Liver (tissue), 7 donors: ENCODE measurements at regions not wholly inside any gene's neighbourhood (a gene's known extent, or its start where the extent isn't known, plus 50 kb on each side); places are given as distances from the start of the nearest gene placed in this dataset.

Experiments used
- DNase-seq: peaks from one replicate; pipeline ENCODE4 v3.0.0-alpha.2; 2017; ENCODE audit warnings: low spot score
- H3K27ac ChIP-seq, 2 donors: one replicate each; pipeline ENCODE4 v1.7.0; 2013; ENCODE audit warnings: inconsistent platforms in 2 of 2, low read length in 2 of 2, control low read depth in 1 of 2, low read depth in 1 of 2, mild to moderate bottlenecking in 1 of 2
- H3K27me3 ChIP-seq, 4 donors: one replicate each; pipeline versions ENCODE4 v1.6.1 to v1.7.0; 2013; ENCODE audit warnings: low read length in 3 of 4, inconsistent platforms in 1 of 4, mild to moderate bottlenecking in 1 of 4, moderate library complexity in 1 of 4; ENCODE audit not compliant: control insufficient read depth in 4 of 4, insufficient read depth in 4 of 4
- H3K36me3 ChIP-seq, 4 donors: one replicate each; pipeline versions ENCODE4 v1.6.1 to v1.7.0; 2013; ENCODE audit warnings: low read length in 3 of 4, mild to moderate bottlenecking in 3 of 4, low read depth in 1 of 4, moderate library complexity in 1 of 4; ENCODE audit not compliant: control insufficient read depth in 4 of 4, insufficient read depth in 3 of 4
- H3K4me1 ChIP-seq, 4 donors: one replicate each; pipeline versions ENCODE4 v1.6.1 to v1.7.0; 2013; ENCODE audit warnings: low read length in 3 of 4, mild to moderate bottlenecking in 3 of 4, moderate library complexity in 1 of 4; ENCODE audit not compliant: control insufficient read depth in 4 of 4, insufficient read depth in 4 of 4
- H3K4me3 ChIP-seq, 3 donors: one replicate each; pipeline versions ENCODE4 v1.6.1 to v1.7.0; 2013; ENCODE audit warnings: low read length in 3 of 3, control low read depth in 1 of 3, low read depth in 1 of 3, mild to moderate bottlenecking in 1 of 3
- H3K9ac ChIP-seq, 2 donors: one replicate each; pipeline ENCODE4 v1.7.0; 2013; ENCODE audit warnings: low read length in 2 of 2, mild to moderate bottlenecking in 2 of 2, moderate library complexity in 2 of 2, control low read depth in 1 of 2, low read depth in 1 of 2
- H3K9me3 ChIP-seq, 4 donors: one replicate each; pipeline versions ENCODE4 v1.6.1 to v1.7.0; 2013; ENCODE audit warnings: low read length in 3 of 4; ENCODE audit not compliant: control insufficient read depth in 4 of 4
- ATF3 ChIP-seq: IDR thresholded peaks from 2 replicates; pipeline ENCODE4 v1.6.1; 2016; ENCODE audit warnings: antibody characterized with exemption
- EGR1 ChIP-seq, 2 donors: IDR thresholded peaks; 2 replicates each; pipeline ENCODE4 v1.6.1; 2016 to 2018; ENCODE audit warnings: antibody characterized with exemption in 2 of 2, low read depth in 2 of 2
- FOXA1 ChIP-seq: IDR thresholded peaks from 2 replicates; pipeline ENCODE4 v1.6.1; 2016; ENCODE audit warnings: antibody characterized with exemption
- GABPA ChIP-seq, 2 donors: IDR thresholded peaks in 1 of 2; conservative IDR thresholded peaks in 1 of 2; 2 replicates each; pipeline ENCODE4 v1.6.1; 2016; ENCODE audit warnings: antibody characterized with exemption in 2 of 2, mild to moderate bottlenecking in 1 of 2, moderate library complexity in 1 of 2
- HNF4G ChIP-seq: IDR thresholded peaks from 2 replicates; pipeline ENCODE4 v1.6.1; 2016; ENCODE audit warnings: antibody characterized with exemption
- JUND ChIP-seq, 2 donors: IDR thresholded peaks; 2 replicates each; pipeline ENCODE4 v1.6.1; 2016; ENCODE audit warnings: antibody characterized with exemption in 2 of 2
- NR2F2 ChIP-seq: IDR thresholded peaks from 2 replicates; pipeline ENCODE4 v1.6.1; 2016; ENCODE audit warnings: antibody characterized with exemption
- RAD21 ChIP-seq, 2 donors: IDR thresholded peaks; 2 replicates each; pipeline ENCODE4 v1.6.1; 2016; ENCODE audit warnings: antibody characterized with exemption in 2 of 2, mild to moderate bottlenecking in 2 of 2
- RXRA ChIP-seq, 2 donors: IDR thresholded peaks; 2 replicates each; pipeline ENCODE4 v1.6.1; 2017 to 2018; ENCODE audit warnings: antibody characterized with exemption in 2 of 2, mild to moderate bottlenecking in 1 of 2
- SP1 ChIP-seq: IDR thresholded peaks from 2 replicates; pipeline ENCODE4 v1.6.1; 2018; ENCODE audit warnings: antibody characterized with exemption, mild to moderate bottlenecking
- YY1 ChIP-seq: IDR thresholded peaks from 2 replicates; pipeline ENCODE4 v1.6.1; 2016; ENCODE audit warnings: antibody characterized with exemption, mild to moderate bottlenecking
- WGBS: extraction: QIAGEN DNeasy Blood & Tissue Kit; methylation state at CpG from one replicate; pipeline ENCODE4 v1.1.7; 2013; 5-methylcytosine and 5-hydroxymethylcytosine counted together
- TF ChIP-seq, protein P1 (sequence below): IDR thresholded peaks from 2 replicates; pipeline ENCODE4 v1.6.1; 2016; ENCODE audit warnings: antibody characterized with exemption
- TF ChIP-seq, protein P2 (sequence below): IDR thresholded peaks from 2 replicates; pipeline ENCODE4 v1.6.1; 2016; ENCODE audit warnings: antibody characterized with exemption
- TF ChIP-seq, protein P3 (sequence below): IDR thresholded peaks from 2 replicates; pipeline ENCODE4 v1.6.1; 2016; ENCODE audit warnings: antibody characterized with exemption, mild to moderate bottlenecking
- donor health status: healthy.
- donor health status: healthy.
- donor health status: healthy.
- donor health status: healthy.

GRCh38 chr2:66236816-66237802 lies 197.8 kb upstream of the MEIS1 start:
- H3K4me3 ChIP-seq: no peak overlapping the region
- H3K36me3 ChIP-seq: no peaks in the 10 kb centered on the region
- TF ChIP-seq NR2F2 (no peak), HNF4G (no peak)
- TF ChIP-seq, protein P1, sequence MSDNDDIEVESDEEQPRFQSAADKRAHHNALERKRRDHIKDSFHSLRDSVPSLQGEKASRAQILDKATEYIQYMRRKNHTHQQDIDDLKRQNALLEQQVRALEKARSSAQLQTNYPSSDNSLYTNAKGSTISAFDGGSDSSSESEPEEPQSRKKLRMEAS: no peak
- no peak for DNase-seq
- no peak overlapping the region for H3K9ac ChIP-seq
- peaks cover 0 to 2% (median 0%) of the 10 kb centered on the region in 4 donors for H3K27me3 ChIP-seq
- H3K4me1 ChIP-seq: peaks cover 0 to 4% (median 3%) of the 10 kb centered on the region in 4 donors
- no peaks in the 10 kb centered on the region for H3K9me3 ChIP-seq
- whole genome bisulfite sequencing: 87% methylated on average over 18 of the region's 18 CpGs
- no peak overlapping the region for H3K27ac ChIP-seq

GRCh38 chr2:66236067-66236685 lies 198.7 kb upstream of the MEIS1 start:
- H3K27me3 ChIP-seq: peaks cover 0 to 2% (median 0%) of the 10 kb centered on the region in 4 donors
- no peaks in the 10 kb centered on the region for H3K9me3 ChIP-seq
- DNase-seq: no peak
- H3K9ac ChIP-seq: no peak overlapping the region
- WGBS: 91% methylated on average over 9 of the region's 9 CpGs
- no peak overlapping the region for H3K4me3 ChIP-seq
- H3K36me3 ChIP-seq: no peaks in the 10 kb centered on the region
- peaks cover 0 to 4% (median 3%) of the 10 kb centered on the region in 4 donors for H3K4me1 ChIP-seq
- TF ChIP-seq FOXA1 (no peak), EGR1 (IDR thresholded peaks at IDR 0.05; ENCODE audit: low read depth in 2 of 2) (no peak), JUND (IDR thresholded peaks at IDR 0.05) (no peak), NR2F2 (no peak), GABPA (IDR thresholded peaks at IDR 0.05 in 1 of 2, conservative IDR thresholded peaks at IDR 0.05 in 1 of 2) (no peak), RXRA (IDR thresholded peaks at IDR 0.05) (no peak), YY1 (no peak), SP1 (no peak), RAD21 (IDR thresholded peaks at IDR 0.05) (no peak), ATF3 (no peak)
- TF ChIP-seq, protein P2, sequence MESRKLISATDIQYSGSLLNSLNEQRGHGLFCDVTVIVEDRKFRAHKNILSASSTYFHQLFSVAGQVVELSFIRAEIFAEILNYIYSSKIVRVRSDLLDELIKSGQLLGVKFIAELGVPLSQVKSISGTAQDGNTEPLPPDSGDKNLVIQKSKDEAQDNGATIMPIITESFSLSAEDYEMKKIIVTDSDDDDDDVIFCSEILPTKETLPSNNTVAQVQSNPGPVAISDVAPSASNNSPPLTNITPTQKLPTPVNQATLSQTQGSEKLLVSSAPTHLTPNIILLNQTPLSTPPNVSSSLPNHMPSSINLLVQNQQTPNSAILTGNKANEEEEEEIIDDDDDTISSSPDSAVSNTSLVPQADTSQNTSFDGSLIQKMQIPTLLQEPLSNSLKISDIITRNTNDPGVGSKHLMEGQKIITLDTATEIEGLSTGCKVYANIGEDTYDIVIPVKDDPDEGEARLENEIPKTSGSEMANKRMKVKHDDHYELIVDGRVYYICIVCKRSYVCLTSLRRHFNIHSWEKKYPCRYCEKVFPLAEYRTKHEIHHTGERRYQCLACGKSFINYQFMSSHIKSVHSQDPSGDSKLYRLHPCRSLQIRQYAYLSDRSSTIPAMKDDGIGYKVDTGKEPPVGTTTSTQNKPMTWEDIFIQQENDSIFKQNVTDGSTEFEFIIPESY: no peak
- TF ChIP-seq, protein P1: no peak
- TF ChIP-seq, protein P3, sequence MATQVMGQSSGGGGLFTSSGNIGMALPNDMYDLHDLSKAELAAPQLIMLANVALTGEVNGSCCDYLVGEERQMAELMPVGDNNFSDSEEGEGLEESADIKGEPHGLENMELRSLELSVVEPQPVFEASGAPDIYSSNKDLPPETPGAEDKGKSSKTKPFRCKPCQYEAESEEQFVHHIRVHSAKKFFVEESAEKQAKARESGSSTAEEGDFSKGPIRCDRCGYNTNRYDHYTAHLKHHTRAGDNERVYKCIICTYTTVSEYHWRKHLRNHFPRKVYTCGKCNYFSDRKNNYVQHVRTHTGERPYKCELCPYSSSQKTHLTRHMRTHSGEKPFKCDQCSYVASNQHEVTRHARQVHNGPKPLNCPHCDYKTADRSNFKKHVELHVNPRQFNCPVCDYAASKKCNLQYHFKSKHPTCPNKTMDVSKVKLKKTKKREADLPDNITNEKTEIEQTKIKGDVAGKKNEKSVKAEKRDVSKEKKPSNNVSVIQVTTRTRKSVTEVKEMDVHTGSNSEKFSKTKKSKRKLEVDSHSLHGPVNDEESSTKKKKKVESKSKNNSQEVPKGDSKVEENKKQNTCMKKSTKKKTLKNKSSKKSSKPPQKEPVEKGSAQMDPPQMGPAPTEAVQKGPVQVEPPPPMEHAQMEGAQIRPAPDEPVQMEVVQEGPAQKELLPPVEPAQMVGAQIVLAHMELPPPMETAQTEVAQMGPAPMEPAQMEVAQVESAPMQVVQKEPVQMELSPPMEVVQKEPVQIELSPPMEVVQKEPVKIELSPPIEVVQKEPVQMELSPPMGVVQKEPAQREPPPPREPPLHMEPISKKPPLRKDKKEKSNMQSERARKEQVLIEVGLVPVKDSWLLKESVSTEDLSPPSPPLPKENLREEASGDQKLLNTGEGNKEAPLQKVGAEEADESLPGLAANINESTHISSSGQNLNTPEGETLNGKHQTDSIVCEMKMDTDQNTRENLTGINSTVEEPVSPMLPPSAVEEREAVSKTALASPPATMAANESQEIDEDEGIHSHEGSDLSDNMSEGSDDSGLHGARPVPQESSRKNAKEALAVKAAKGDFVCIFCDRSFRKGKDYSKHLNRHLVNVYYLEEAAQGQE: no peak
- no peak overlapping the region for H3K27ac ChIP-seq
